SK-MEL-5 (cell line): ENCODE measurements at regions not wholly inside any gene's neighbourhood (a gene's known extent, or its start where the extent isn't known, plus 50 kb on each side); places are given as distances from the start of the nearest gene placed in this dataset.
A peak's percentile ranks its signal among the peaks of the same experiment; 100 is the strongest.

Experiments
- DNase-seq: peaks from one replicate; pipeline ENCODE4 v3.0.0-alpha.2; 2016; ENCODE audit warnings: low read depth, low spot score
- in situ Hi-C: cut with HindIII; loops from 2 replicates; pipeline ENCODE4 v1.10.0; 2016; ENCODE audit warnings: low sequenced_read_pairs, high pct_unique_total_duplicates, low pct_unique_long_range_greater_than_20kb

GRCh38 chr17:79466562-79467350 lies 144.1 kb downstream of the RBFOX3 start:
- no peak for DNase-seq
- in situ Hi-C loops, result no loop called here

- in situ Hi-C loops, result no loop called here
These were observed 145.2 kb downstream of the RBFOX3 start for GRCh38 chr17:79465681-79466025.

GRCh38 chr17:79465011-79465680 lies 145.7 kb downstream of the RBFOX3 start:
- DNase-seq, result no peak

More at GRCh38 chr17:79465681-79466025, 145.2 kb downstream of the RBFOX3 start:
- DNase-seq, result no peak

GRCh38 chr17:79464318-79465010 lies 146.4 kb downstream of the RBFOX3 start:
- in situ Hi-C loops, result no loop called here
- no peak for DNase-seq

More at GRCh38 chr17:79465011-79465680, 145.7 kb downstream of the RBFOX3 start:
- in situ Hi-C loops, result no loop called here

- in situ Hi-C loops, result no loop called here
- DNase-seq, result no peak
These were observed 147.2 kb downstream of the RBFOX3 start for GRCh38 chr17:79463421-79464317.

- in situ Hi-C loops, result no loop called here
- peak; percentile 25 for DNase-seq
These were observed 149.8 kb downstream of the RBFOX3 start for GRCh38 chr17:79461041-79461440.

GRCh38 chr17:79459846-79460245 lies 151.0 kb downstream of the RBFOX3 start:
- no peak for DNase-seq
- in situ Hi-C loops, result no loop called here

GRCh38 chr17:79459003-79459655 lies 151.7 kb downstream of the RBFOX3 start:
- in situ Hi-C loops, result no loop called here
- DNase-seq, result no peak

GRCh38 chr17:79458356-79458755 lies 152.5 kb downstream of the RBFOX3 start:
- no peak for DNase-seq
- in situ Hi-C loops, result no loop called here

- no peak for DNase-seq
- in situ Hi-C loops, result no loop called here
These were observed 153.0 kb downstream of the RBFOX3 start for GRCh38 chr17:79457889-79458288.

- no peak for DNase-seq
- in situ Hi-C loops, result no loop called here
These were observed 153.5 kb downstream of the RBFOX3 start for GRCh38 chr17:79457376-79457775.

- no peak for DNase-seq
- in situ Hi-C loops, result no loop called here
These were observed 155.2 kb downstream of the RBFOX3 start for GRCh38 chr17:79455636-79456035.

GRCh38 chr17:79454826-79455225 lies 156.0 kb downstream of the RBFOX3 start:
- in situ Hi-C loops, result no loop called here

GRCh38 chr17:79453481-79453880 lies 157.4 kb downstream of the RBFOX3 start:
- DNase-seq, result no peak
- in situ Hi-C loops, result no loop called here

More at GRCh38 chr17:79454826-79455225, 156.0 kb downstream of the RBFOX3 start:
- no peak for DNase-seq

GRCh38 chr17:79452706-79453105 lies 158.1 kb downstream of the RBFOX3 start:
- in situ Hi-C loops, result no loop called here
- DNase-seq, result no peak

GRCh38 chr17:79451167-79451566 lies 159.7 kb downstream of the RBFOX3 start:
- DNase-seq, result no peak
- in situ Hi-C loops, result no loop called here

GRCh38 chr17:79446399-79447009 lies 164.3 kb downstream of the RBFOX3 start:
- no peak for DNase-seq
- in situ Hi-C loops, result no loop called here
